HG03108 (cell line): ENCODE measurements at regions not wholly inside any gene's neighbourhood (a gene's known extent, or its start where the extent isn't known, plus 50 kb on each side); places are given as distances from the start of the nearest gene placed in this dataset.

ENCODE experiments used
- ATAC-seq: cut with Tn5 transposase; IDR thresholded peaks from one replicate; pipeline ENCODE4 v1.9.1; 2021; ENCODE audit warnings: moderate library complexity; ENCODE audit not compliant: unreplicated experiment

DNA sequence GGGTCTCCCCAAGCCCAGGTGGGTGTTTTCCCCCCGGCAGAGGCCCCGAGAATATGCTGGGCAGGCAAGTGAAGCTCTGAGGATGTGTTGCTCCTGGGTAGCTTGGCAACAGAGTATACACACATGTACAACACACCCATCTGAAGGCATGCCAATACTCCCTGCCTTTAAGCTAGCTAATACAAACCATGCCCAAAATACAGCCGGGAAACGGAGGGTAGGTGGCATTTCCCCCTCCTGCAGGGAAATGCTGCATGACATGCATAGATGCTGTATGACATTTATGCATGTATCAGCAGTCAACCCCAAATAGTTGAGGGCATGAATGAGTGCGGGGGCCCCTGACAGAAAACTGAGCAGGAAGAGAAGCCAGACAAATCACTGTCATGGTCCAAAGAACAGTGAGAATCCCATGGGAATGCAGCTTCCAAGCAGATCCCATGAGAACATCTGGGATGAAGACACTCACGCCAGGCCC lies 614.1 kb downstream of the EBF1 start:
- ATAC-seq, result no peak

DNA sequence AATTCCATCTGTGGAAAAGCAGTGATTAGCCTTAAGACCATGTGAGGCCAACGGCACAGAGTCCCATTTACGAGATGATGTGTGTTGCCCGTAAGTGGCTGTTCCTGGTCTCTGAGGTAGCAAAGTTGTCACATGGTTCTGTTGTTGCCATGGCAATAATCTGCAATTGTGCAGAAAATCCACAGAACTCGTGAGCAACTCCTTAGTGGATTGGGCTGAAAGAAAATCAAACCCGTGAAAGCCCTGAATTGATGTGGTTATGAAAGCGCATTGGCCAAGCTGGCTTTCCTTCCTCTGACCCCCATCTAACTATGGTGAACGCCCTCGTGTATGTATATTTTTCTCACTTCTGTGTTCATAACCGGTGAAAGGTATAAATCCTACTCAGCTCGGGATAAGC lies 614.7 kb downstream of the EBF1 start:
- ATAC-seq, result no peak

DNA sequence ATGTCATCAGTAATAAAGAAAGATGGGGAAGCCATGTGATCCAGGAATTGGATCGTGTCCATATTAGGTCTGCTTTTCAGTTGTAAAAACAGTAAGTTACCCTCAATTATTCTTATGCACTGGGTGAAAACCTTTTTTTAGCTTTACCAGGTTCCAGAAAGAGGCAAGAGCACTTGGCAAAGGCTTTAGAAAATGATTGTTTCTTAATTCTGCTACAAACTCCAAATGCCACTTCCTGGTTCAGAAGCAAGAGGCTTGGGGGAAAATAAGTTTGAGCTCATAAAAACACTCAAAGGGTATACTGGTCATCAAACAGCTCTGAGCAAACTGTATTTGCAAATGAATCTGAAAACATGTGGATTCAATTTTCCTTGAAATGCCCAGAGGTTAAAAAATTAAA lies 615.6 kb downstream of the EBF1 start:
- no peak for ATAC-seq

DNA sequence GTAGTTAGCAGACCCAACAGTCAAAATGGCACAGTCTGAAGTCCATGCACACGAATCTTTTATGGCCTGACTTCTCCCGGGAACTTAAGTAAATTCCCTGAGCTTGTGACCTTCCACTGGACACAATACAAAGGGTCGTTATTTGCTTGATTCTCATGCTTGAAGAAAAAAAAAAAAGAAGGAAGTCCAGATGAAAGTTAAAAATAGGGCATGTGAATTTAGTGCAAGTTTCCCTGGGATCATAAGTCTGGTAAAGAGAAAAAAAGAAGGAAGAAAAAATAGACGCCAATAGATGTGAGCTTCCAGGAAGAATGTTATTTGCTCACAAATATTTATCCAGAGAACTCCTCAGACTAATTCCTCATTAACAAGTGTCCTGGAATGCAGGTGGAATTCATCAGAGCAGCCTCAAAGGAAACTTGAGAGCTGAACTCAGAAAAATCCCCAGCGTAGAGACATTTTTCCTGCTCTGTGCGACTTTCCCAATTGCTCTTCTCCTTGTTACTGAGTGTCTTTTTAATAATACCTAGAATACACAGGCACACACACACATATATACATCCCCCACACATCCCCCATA lies 616.3 kb downstream of the EBF1 start:
- ATAC-seq, result no peak

DNA sequence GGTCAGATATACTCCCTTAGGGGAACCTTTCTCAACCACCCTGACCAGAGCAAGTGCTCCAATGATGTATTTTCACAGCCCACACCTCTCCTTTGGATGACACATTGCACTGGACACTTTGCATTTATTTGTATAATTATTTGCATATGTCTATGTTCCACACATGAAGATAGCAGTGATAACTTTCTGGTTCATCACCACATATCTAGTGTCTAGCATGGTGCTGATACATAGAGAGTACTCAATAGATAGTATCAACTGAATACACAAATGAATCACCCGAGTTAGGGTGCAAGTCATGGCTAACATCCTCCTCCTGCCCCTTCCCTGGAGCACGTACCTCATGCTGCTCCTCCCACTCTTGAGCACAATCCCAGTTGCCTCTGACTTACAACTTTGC lies 617.6 kb downstream of the EBF1 start:
- no peak for ATAC-seq

DNA sequence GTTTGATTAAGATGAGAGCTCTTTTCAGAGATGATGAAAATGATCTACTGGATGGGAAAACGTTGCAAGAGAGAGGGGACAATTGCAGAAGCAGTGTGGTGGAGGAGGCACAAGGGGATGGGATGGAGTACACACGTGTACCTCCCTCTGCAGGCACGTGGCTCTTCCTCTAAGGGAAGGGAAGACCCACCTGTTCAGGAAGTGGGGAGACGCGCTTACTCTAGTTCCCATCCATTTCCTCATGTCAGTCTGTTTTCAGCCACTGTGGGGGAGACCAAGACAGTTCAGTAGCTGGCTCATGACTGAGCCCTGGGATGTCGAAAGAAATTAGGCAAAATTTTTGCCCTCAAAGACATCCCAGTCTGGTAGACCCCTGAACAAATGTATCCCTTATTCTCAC lies 619.2 kb upstream of the CLINT1 start:
- no peak for ATAC-seq

DNA sequence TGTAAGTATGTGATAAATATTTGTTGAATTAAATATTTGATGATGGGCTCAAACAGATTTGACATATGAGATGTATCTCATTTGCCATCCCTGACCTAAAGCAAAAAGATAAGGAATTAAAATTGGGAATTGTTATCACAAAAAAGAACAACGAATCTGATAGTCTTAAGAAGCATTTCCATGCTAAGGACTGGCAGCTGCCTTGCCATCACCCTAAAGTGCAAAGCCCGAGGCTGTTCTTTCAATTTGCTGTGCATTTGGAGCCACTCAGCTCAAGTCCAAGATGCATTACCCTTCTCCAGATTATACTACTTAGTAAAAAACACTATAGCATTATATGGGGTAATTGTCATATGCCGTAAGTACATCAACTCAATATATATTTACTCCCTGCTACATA lies 618.3 kb upstream of the CLINT1 start:
- ATAC-seq, result no peak

DNA sequence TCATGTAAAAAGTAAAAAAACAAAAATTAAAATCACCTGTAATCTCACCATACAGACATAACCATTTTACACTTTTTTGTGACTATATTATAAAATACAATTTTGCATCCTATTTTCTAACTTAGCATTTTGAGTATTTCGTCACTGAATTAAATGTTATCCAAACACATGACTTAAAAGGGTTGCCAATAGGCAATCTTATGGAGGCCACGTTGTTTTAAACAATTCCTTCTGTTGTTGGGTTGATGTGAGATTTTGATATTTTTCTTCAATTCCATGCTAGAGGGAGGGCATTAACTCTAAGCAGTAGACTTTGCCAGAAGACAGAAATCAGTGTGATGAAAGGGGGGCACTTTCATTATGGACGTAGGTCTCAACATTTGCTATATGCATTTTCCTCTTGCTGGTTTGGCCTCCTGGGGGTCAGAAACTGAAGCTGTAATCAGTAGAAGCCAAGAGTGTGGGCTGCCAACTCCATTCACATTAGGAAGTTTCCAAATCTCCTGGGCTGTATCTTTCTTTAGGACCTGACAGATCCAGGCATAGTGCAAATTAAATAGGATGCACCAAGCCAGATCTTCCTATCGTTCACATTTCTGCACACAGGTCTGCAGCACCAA lies 614.2 kb upstream of the CLINT1 start:
- ATAC-seq, result no peak

DNA sequence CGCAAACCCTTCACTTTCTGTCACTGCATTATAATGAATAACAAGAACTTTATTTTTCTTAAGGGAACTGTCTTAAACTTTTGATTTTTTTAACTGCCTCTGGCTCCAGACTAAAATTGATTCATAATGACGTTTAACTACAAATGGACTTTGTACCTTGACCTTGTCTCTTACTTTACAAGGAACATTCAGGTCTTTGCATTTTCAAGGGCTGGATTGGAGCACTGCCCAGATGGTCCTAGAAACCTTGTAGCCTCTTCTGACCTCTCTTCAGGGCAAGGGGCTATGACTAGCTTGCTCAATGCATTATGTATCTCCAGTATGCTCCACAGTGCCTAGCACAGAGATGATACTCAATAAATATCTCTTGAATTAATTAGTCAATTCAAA lies 612.6 kb upstream of the CLINT1 start:
- no peak for ATAC-seq

DNA sequence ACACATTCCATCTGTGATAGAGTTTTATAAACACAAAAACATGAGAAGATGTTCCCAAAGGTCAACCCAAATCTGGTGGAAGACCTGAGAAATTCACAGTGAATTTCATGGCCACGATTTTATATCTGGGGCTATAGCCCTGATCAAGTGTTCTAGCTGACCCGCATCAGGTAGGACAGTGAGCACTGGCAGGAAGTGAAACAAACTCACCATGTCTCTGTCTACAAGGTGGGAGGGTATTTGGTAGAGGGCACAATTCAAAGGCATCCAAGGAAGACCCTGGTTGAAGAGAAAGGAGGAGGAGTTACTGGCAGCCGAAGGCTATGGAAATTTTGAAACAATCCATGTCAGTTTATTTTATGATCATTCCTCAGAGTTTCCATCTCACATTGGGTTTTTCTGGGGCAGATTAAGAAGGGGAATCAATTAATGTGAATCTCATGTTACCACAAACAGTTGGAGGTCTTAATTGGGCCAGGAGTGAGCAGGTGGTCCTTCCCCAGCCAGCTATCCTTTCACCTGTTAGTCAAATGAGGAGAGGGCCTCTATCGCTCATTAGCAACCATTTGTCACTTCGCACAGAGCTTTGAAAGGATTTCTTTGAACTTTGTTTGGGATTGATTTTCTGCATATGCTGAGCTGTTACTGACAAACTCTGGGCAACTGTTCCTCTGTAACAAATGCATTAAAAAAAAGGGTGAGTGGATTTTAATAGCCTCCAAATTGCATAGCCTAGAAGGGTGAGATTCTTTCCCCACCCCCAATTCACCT lies 612.0 kb upstream of the CLINT1 start:
- no peak for ATAC-seq

DNA sequence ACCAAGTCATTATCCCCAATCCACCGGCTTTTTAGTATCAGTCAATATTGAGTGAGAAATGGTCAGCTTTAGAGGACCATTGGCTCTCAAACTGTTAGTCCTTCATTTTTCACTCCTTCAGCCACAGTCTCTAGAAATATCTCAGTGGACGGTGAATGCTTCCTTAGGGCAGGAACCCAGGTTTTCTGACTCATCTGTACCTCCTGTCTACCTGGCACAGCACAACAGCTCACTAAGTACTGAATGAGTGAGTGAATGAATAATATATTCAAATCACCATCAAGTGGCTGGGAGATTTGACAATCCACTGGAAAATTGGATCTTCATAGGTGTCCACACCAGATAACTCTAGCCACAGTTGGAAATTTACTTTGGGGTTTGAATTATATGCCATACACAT lies 609.5 kb upstream of the CLINT1 start:
- no peak for ATAC-seq

DNA sequence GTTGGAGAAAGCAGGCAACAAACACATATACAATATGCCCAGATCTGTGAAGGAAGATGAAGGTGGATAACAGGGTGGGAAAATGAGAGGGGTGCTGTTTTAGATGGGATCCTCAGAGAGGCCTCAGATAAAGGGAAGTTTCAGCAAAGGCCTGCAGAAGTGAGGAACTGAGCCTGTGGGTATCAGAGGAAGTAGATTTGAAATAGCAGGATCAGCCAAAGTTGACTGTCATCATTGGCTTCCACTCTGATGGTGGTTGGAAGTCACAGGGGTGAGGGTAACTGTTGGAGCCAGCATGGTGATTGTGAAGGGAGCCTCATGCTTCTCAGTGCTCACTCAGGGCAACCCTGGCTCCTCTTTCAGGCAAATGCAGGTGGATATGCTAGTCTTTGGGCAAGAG lies 607.2 kb upstream of the CLINT1 start:
- ATAC-seq, result no peak

DNA sequence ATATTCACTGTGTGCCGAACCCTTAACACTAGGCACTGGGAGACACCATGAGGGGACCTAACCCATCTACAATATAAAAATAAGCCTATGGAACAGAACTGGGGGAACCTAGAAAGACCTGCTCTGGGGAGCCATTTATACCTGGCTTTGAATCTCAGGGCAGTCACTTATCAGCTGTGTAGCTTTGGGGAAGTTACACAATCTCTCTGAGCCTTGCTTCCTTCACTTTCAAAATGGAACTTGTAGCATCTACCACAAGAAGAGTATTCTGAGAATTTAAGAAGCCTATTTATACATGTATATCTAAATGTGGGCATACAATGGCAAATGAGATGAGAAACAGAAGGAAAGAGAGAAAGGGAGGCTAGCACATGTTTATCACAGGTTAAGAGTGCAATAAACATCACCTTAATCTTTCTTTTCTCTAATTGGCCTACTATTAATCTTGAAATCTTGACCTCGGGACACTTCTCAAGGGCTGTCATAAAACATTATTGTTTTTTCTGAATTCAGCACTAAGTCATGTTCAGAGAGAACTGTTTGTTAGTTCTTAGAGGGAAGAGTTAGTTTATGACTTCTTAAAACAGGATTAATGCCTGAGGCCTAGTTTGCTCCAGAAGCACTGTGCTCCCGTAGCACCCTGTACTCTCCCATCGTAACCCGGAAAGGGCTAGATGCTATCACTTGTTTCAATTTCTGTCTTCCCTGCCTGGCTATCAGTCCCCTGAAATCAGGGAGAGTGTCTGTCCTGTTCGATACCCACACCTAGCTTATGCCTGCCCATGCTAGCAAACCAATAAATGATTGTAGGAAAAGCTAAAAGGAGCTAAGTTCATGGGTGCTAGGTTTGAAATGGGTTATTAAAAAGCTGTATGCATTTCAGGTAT lies 606.4 kb upstream of the CLINT1 start:
- no peak for ATAC-seq

DNA sequence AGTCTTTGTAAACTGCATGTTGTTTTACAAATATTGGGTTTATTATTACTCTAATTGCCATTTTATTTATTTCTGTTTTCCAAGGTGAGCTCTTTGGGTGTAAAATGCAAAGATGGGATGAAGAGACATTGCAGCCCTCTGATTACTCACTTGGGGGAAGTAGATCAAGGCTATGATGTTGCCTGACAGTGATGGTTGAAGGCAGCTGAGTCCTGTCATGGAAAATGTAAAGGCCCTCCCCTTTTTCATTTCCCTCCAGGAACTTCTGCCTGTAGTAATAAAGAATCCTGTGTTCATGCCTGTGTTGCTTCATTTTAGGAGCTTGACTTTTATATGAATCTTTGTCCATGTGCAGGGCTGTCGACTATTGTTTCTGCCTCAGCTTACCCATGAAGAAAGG lies 605.4 kb upstream of the CLINT1 start:
- ATAC-seq, result no peak

DNA sequence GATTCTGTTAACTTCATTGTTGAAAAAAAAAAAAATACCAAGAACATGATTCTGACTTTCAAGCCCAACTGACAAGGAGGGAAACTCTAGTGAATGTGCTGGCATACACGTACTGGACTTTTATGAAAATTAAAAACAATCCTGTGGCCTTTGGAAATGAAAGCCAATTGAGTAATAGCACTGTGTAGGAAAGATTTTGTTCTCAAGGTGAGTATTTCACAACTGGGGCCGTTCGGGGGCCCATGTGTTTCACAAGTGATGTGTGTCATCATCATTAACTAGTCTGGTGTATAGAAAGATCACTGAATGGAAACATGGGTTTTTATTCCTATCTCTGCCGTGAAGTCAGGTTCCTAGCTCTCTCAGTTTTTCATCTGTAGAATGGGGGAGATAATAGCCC lies 605.0 kb upstream of the CLINT1 start:
- ATAC-seq, result no peak

DNA sequence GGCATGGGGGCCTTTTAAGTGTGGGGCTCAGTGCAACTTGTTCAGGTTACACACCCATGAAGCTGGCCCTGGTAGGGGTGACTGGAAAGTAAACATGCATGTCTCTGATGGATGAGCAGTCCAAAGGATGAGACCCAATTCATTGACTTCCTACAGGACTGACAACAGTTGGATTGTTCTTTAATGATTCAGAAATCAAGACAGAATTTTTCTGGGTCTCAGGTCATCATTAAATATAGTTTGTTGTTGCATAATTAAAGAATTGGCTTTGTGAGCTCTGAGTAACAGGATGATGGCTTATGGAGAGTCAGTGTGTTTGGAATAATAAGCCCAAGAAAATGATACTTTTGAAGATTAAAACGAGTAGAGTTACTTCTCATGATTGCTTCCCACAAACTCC lies 604.2 kb upstream of the CLINT1 start:
- ATAC-seq, result no peak

DNA sequence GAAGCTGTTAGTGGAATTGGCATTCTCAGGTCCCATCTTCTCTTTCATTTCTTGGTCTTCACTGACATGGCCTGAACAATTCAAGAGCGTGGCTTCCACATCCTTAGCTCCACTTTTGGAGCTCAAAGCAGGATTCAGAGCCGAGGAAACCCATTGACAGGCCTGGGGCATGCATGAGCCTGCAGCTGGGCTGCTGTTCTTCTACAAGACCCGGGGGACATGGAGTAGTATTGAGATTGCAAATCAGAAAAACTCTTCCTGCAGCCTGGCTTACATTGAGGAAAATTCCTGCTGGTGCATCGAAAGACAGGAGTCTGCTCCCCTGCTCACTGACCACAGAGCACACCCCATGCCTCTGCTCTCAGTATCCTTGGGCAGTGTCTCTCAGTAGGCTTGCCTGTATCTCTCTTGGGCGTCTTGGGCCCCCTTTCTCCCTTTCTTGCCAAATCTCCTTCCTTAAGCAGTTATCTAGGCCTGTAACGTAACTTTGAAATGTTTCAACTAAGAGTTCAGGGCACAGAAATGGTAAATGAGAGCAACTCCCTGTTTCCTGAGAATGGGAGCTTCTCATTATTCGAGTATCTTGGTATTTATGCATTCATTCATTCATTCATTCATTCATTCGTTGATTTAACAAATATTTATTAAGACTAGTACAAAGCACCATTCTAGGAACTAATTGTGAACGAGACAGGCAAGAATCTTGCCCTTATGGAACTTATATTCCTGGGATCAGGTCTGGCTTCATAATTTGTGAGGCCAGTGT lies 603.6 kb upstream of the CLINT1 start:
- no peak for ATAC-seq

DNA sequence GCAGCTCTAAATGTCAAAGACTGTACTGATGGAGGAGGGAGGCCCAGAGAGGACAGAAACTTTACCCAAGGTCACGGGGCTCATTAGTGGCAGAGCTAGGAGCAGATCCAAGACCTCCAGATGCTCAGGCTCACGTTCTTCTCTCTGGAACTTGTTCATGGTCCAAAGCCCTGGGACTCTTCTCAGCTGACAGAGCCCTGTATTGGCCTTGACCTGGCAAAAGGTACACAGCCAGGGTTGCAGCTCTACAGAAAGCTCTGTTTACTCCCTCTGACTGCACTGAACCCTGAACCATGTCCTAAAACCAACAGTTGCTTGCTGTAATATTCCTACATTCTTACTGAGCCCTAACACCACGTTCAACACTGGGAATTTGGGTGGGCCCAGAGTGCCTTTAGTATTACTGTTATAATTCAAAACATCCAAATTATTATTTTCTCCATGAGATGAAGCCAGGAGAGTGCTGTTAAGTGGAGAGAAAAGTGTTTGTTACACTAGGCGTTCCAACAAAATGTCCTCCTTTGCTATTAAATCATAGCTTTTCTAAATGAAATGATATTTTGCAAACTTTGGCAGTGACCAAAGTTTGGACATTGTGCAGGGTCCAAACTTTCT lies 602.4 kb upstream of the CLINT1 start:
- no peak for ATAC-seq

DNA sequence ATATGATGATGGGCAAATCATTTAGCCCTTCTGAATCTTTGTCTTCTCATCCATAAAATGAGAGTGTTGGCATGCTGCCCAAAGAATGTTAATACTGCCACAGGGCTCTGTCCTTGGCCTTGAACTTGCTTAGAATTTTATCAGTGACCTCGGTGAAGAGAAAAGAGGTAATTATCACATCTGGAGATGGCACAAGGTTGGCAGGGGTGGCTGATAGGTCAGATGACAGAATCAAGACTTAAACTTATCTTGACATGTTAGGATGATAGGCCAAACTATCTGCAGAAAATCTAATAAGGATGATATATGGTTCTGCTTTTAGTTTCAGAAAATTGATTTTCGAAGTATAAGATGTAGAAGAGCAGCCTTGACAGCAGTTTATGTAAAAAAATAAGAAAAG lies 599.1 kb upstream of the CLINT1 start:
- no peak for ATAC-seq

DNA sequence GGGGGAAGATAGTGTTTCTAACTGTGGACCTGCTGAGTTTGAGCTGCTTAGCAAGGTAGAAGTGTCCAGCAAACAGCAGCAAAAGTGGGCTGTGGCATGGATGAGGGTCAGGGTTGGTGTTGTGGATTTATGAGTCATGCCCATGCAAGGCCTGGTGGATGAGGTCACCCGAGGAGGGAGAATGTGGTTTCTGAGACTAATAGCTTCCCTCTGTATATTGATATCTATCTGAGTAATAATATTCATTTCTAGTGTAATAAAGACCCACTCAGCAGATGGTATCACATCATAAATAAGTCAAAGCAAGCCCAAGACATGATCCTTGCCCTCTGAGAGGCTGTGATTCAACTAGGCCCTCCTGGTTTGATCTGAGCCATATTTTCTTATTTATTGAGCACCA lies 597.8 kb upstream of the CLINT1 start:
- no peak for ATAC-seq
